Activated T-helper 2 cell treated with anti-CD3 and anti-CD28 coated beads, Interferon-gamma antibody, Interleukin-2, Interleukin-4, amounts not matched to agents 10 μg/mL and 5 μg/mL and 100 μg/mL, durations not matched to agents 14 hours and 24 hours and 36 hours (primary cell): ENCODE measurements at regions not wholly inside any gene's neighbourhood (a gene's known extent, or its start where the extent isn't known, plus 50 kb on each side); places are given as distances from the start of the nearest gene placed in this dataset.

Experiments
- DNase-seq: peaks from one replicate; pipeline ENCODE4 v3.0.0; 2021; ENCODE audit warnings: low spot score
- H3K27ac Mint-ChIP-seq: one replicate; pipeline ENCODE4 v1.8.0; 2021; ENCODE audit warnings: mixed read lengths
- H3K27me3 Mint-ChIP-seq: one replicate; pipeline ENCODE4 v1.8.0; 2021; ENCODE audit warnings: low read depth, mixed read lengths
- H3K36me3 Mint-ChIP-seq: one replicate; pipeline ENCODE4 v1.8.0; 2021; ENCODE audit warnings: low read depth, mixed read lengths
- H3K4me1 Mint-ChIP-seq: one replicate; pipeline ENCODE4 v1.8.0; 2021; ENCODE audit warnings: low read depth, mixed read lengths
- H3K4me3 Mint-ChIP-seq: one replicate; pipeline ENCODE4 v1.8.0; 2021; ENCODE audit warnings: low read depth, mild to moderate bottlenecking, moderate library complexity, mixed read lengths
- H3K9me3 Mint-ChIP-seq: one replicate; pipeline ENCODE4 v1.8.0; 2021; ENCODE audit warnings: mixed read lengths
- intact Hi-C: fragments of 100-400 bp; cut with micrococcal nuclease; formaldehyde crosslinking; loops from one replicate; pipeline ENCODE4 v1.15.1; 2023

- no peaks in the 10 kb centered on the region for H3K27me3 Mint-ChIP-seq
- H3K4me1 Mint-ChIP-seq, result no peaks in the 10 kb centered on the region
- intact Hi-C loops, result no loop called here
- DNase-seq, result no peak
- no peak overlapping the region for H3K27ac Mint-ChIP-seq
- H3K4me3 Mint-ChIP-seq, result no peak overlapping the region
- peaks cover 47% of the 10 kb centered on the region for H3K9me3 Mint-ChIP-seq
- H3K36me3 Mint-ChIP-seq, result no peaks in the 10 kb centered on the region
Observed at GRCh38 chr12:78599366-78599765, 265.2 kb upstream of the SYT1 start.

- no peak overlapping the region for H3K27ac Mint-ChIP-seq
- H3K27me3 Mint-ChIP-seq, result no peaks in the 10 kb centered on the region
- intact Hi-C loops, result no loop called here
Observed at GRCh38 chr12:78600541-78600940, 264.0 kb upstream of the SYT1 start.

GRCh38 chr12:78611504-78611903, 253.1 kb upstream of the SYT1 start:
- Mint-ChIP-seq H3K4me3 (no peak overlapping the region), H3K36me3 (no peaks in the 10 kb centered on the region), H3K27me3 (no peaks in the 10 kb centered on the region), H3K27ac (no peak overlapping the region), H3K4me1 (no peaks in the 10 kb centered on the region), H3K9me3 (peaks cover 28% of the 10 kb centered on the region)
- no peak for DNase-seq
- intact Hi-C loops, result no loop called here

More at GRCh38 chr12:78600541-78600940, 264.0 kb upstream of the SYT1 start:
- Mint-ChIP-seq H3K36me3 (no peaks in the 10 kb centered on the region), H3K4me3 (no peak overlapping the region), H3K9me3 (peaks cover 50% of the 10 kb centered on the region), H3K4me1 (no peaks in the 10 kb centered on the region)
- DNase-seq, result no peak

GRCh38 chr12:78612190-78612589, 252.4 kb upstream of the SYT1 start:
- H3K4me3 Mint-ChIP-seq, result no peak overlapping the region
- H3K9me3 Mint-ChIP-seq, result peaks cover 28% of the 10 kb centered on the region
- H3K27me3 Mint-ChIP-seq, result no peaks in the 10 kb centered on the region
- no peaks in the 10 kb centered on the region for H3K4me1 Mint-ChIP-seq
- intact Hi-C loops, result no loop called here
- H3K36me3 Mint-ChIP-seq, result no peaks in the 10 kb centered on the region
- DNase-seq, result no peak
- H3K27ac Mint-ChIP-seq, result no peak overlapping the region

GRCh38 chr12:78617683-78618082, 246.9 kb upstream of the SYT1 start:
- DNase-seq, result no peak
- Mint-ChIP-seq H3K4me3 (no peak overlapping the region), H3K27me3 (no peaks in the 10 kb centered on the region), H3K36me3 (no peaks in the 10 kb centered on the region), H3K9me3 (peaks cover 18% of the 10 kb centered on the region), H3K4me1 (no peaks in the 10 kb centered on the region), H3K27ac (no peak overlapping the region)
- intact Hi-C loops, result no loop called here

- peaks cover 26% of the 10 kb centered on the region for H3K9me3 Mint-ChIP-seq
- H3K4me3 Mint-ChIP-seq, result no peak overlapping the region
- H3K27me3 Mint-ChIP-seq, result no peaks in the 10 kb centered on the region
- no peaks in the 10 kb centered on the region for H3K36me3 Mint-ChIP-seq
- no peaks in the 10 kb centered on the region for H3K4me1 Mint-ChIP-seq
- H3K27ac Mint-ChIP-seq, result no peak overlapping the region
- intact Hi-C loops, result no loop called here
- no peak for DNase-seq
Observed at GRCh38 chr12:78622529-78623195, 241.9 kb upstream of the SYT1 start.

GRCh38 chr12:78628491-78629100, 236.0 kb upstream of the SYT1 start:
- peaks cover 12% of the 10 kb centered on the region for H3K9me3 Mint-ChIP-seq
- intact Hi-C loops, result no loop called here
- no peaks in the 10 kb centered on the region for H3K36me3 Mint-ChIP-seq
- no peak for DNase-seq
- no peaks in the 10 kb centered on the region for H3K27me3 Mint-ChIP-seq
- H3K27ac Mint-ChIP-seq, result no peak overlapping the region
- H3K4me3 Mint-ChIP-seq, result no peak overlapping the region
- no peaks in the 10 kb centered on the region for H3K4me1 Mint-ChIP-seq

- Mint-ChIP-seq H3K36me3 (no peaks in the 10 kb centered on the region), H3K9me3 (no peaks in the 10 kb centered on the region), H3K27ac (no peak overlapping the region), H3K4me3 (no peak overlapping the region), H3K27me3 (no peaks in the 10 kb centered on the region), H3K4me1 (no peaks in the 10 kb centered on the region)
- intact Hi-C loops, result no loop called here
- DNase-seq, result no peak
Observed at GRCh38 chr12:78636231-78636855, 228.2 kb upstream of the SYT1 start.

GRCh38 chr12:78641837-78642423, 222.6 kb upstream of the SYT1 start:
- H3K4me3 Mint-ChIP-seq, result no peak overlapping the region
- no peak for DNase-seq
- H3K36me3 Mint-ChIP-seq, result no peaks in the 10 kb centered on the region
- no peak overlapping the region for H3K27ac Mint-ChIP-seq
- no peaks in the 10 kb centered on the region for H3K27me3 Mint-ChIP-seq
- H3K4me1 Mint-ChIP-seq, result no peaks in the 10 kb centered on the region
- peaks cover 16% of the 10 kb centered on the region for H3K9me3 Mint-ChIP-seq
- intact Hi-C loops, result no loop called here

GRCh38 chr12:78645956-78646355, 218.6 kb upstream of the SYT1 start:
- H3K9me3 Mint-ChIP-seq, result peaks cover 22% of the 10 kb centered on the region
- no peaks in the 10 kb centered on the region for H3K36me3 Mint-ChIP-seq
- no peak for DNase-seq
- no peak overlapping the region for H3K4me3 Mint-ChIP-seq
- H3K27me3 Mint-ChIP-seq, result no peaks in the 10 kb centered on the region
- intact Hi-C loops, result no loop called here
- no peaks in the 10 kb centered on the region for H3K4me1 Mint-ChIP-seq
- H3K27ac Mint-ChIP-seq, result no peak overlapping the region

GRCh38 chr12:78651755-78652154, 212.8 kb upstream of the SYT1 start:
- intact Hi-C loops, result no loop called here
- H3K36me3 Mint-ChIP-seq, result no peaks in the 10 kb centered on the region
- no peak overlapping the region for H3K4me3 Mint-ChIP-seq
- H3K27ac Mint-ChIP-seq, result no peak overlapping the region
- H3K27me3 Mint-ChIP-seq, result no peaks in the 10 kb centered on the region
- no peaks in the 10 kb centered on the region for H3K4me1 Mint-ChIP-seq
- H3K9me3 Mint-ChIP-seq, result peaks cover 20% of the 10 kb centered on the region
- no peak for DNase-seq

GRCh38 chr12:78666584-78666983, 198.0 kb upstream of the SYT1 start:
- intact Hi-C loops, result no loop called here
- Mint-ChIP-seq H3K36me3 (no peaks in the 10 kb centered on the region), H3K4me1 (no peaks in the 10 kb centered on the region), H3K27me3 (no peaks in the 10 kb centered on the region), H3K9me3 (peaks cover 7% of the 10 kb centered on the region), H3K4me3 (no peak overlapping the region), H3K27ac (no peak overlapping the region)
- no peak for DNase-seq

- intact Hi-C loops, result no loop called here
Observed at GRCh38 chr12:78671295-78671694, 193.3 kb upstream of the SYT1 start.

More at GRCh38 chr12:78671295-78671694, 193.3 kb upstream of the SYT1 start:
- H3K36me3 Mint-ChIP-seq, result no peaks in the 10 kb centered on the region
- no peak overlapping the region for H3K4me3 Mint-ChIP-seq
- H3K27ac Mint-ChIP-seq, result no peak overlapping the region
- no peaks in the 10 kb centered on the region for H3K27me3 Mint-ChIP-seq
- DNase-seq, result no peak
- peaks cover 7% of the 10 kb centered on the region for H3K9me3 Mint-ChIP-seq
- H3K4me1 Mint-ChIP-seq, result no peaks in the 10 kb centered on the region
